DND-41 (cell line): ENCODE measurements at regions not wholly inside any gene's neighbourhood (a gene's known extent, or its start where the extent isn't known, plus 50 kb on each side); places are given as distances from the start of the nearest gene placed in this dataset.

Source experiments
- ATAC-seq: fragments of 200-7000 bp; cut with Tn5 transposase; 3 replicates; pipeline ENCODE4 v1.9.1; 2021; ENCODE audit warnings: low read depth; ENCODE audit not compliant: insufficient read depth
- DNase-seq: peaks from one replicate; pipeline ENCODE4 v3.0.0-alpha.2; 2020
- H2AFZ ChIP-seq: 2 replicates; pipeline ENCODE4 v1.6.0; 2012; ENCODE audit warnings: low read depth, low read length
- H3K27ac ChIP-seq: 2 replicates; pipeline ENCODE4 v1.5.1; 2012; ENCODE audit warnings: low read length, inconsistent platforms
- H3K27me3 ChIP-seq: fragments of 200-600 bp; sonication (generic); 2 replicates; pipeline ENCODE4 v1.6.0; 2012; ENCODE audit warnings: low read length, mild to moderate bottlenecking, inconsistent platforms; ENCODE audit not compliant: insufficient read depth, poor library complexity
- H3K36me3 ChIP-seq: 2 replicates; pipeline ENCODE4 v1.5.1; 2012; ENCODE audit warnings: low read length, inconsistent platforms; ENCODE audit not compliant: insufficient read depth
- H3K4me1 ChIP-seq: 2 replicates; pipeline ENCODE4 v1.5.1; 2012; ENCODE audit warnings: mild to moderate bottlenecking, low read length; ENCODE audit not compliant: insufficient read depth
- H3K4me2 ChIP-seq: 2 replicates; pipeline ENCODE4 v1.6.0; 2012; ENCODE audit warnings: mild to moderate bottlenecking, moderate library complexity, low read length, inconsistent platforms; ENCODE audit not compliant: insufficient read depth
- H3K4me3 ChIP-seq, 2 experiments: fragments of 200-600 bp in 1 of 2; shearing (Covaris generic) in 1 of 2; 2 replicates each; pipeline ENCODE4 v1.5.1; 2012 to 2016; ENCODE audit warnings: inconsistent platforms in 2 of 2, low read length in 2 of 2, mild to moderate bottlenecking in 2 of 2, low read depth in 1 of 2, moderate library complexity in 1 of 2
- H3K79me2 ChIP-seq: 2 replicates; pipeline ENCODE4 v1.6.0; 2012; ENCODE audit warnings: low read length, inconsistent platforms; ENCODE audit not compliant: insufficient read depth
- H3K9ac ChIP-seq: 2 replicates; pipeline ENCODE4 v1.6.0; 2012; ENCODE audit warnings: low read depth, mild to moderate bottlenecking, inconsistent platforms, low read length, moderate library complexity
- H3K9me3 ChIP-seq: 2 replicates; pipeline ENCODE4 v1.5.1; 2012; ENCODE audit warnings: low read length, moderate library complexity, mild to moderate bottlenecking, inconsistent platforms; ENCODE audit not compliant: insufficient read depth, severe bottlenecking
- H4K20me1 ChIP-seq: 2 replicates; pipeline ENCODE4 v1.6.0; 2012; ENCODE audit warnings: low read length; ENCODE audit not compliant: insufficient read depth
- EZH2 ChIP-seq: IDR thresholded peaks from 3 replicates; pipeline ENCODE4 v1.6.1; 2012; ENCODE audit warnings: borderline replicate concordance, low read depth, mild to moderate bottlenecking, moderate library complexity, low read length, inconsistent platforms; ENCODE audit not compliant: severe bottlenecking
- TF ChIP-seq, protein P1 (sequence below): IDR thresholded peaks from 2 replicates; pipeline ENCODE4 v1.5.1; 2012; ENCODE audit warnings: borderline replicate concordance, low read length, moderate library complexity, mild to moderate bottlenecking; ENCODE audit not compliant: poor library complexity, severe bottlenecking; ENCODE audit errors: extremely low read depth

DNA sequence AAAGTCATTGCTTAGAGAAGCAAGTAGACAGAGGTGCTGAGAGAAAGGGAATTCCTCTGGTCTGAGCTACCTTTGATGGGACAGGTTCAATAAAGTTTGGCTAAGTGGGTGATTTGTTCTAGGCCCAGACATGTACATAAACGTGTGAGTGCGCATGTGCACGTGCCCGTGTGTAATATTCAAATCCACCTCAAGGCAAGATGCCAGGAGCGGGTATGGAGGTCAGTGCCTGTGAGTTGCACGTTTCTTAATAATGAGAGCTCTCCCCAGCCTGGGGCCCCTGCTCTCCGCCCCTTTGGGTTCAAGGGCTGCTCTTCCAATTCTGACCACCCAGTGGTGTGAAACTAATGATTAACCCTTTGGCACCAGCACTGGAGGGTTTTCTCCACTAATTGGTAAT lies 53.8 kb upstream of the LMO4 start:
- Histone ChIP-seq H3K4me2 (no peak overlapping the region), H3K27me3 (peaks cover 10% of the 10 kb centered on the region), H3K36me3 (no peaks in the 10 kb centered on the region), H3K9me3 (no peaks in the 10 kb centered on the region), H3K4me1 (no peaks in the 10 kb centered on the region), H4K20me1 (no peaks in the 10 kb centered on the region), H3K4me3 (no peak overlapping the region), H3K27ac (no peak overlapping the region), H3K9ac (no peak overlapping the region), H3K79me2 (no peaks in the 10 kb centered on the region), H2AFZ (no peak overlapping the region)
- DNase-seq (no peak), ATAC-seq (no peak)
- TF ChIP-seq, protein P1, sequence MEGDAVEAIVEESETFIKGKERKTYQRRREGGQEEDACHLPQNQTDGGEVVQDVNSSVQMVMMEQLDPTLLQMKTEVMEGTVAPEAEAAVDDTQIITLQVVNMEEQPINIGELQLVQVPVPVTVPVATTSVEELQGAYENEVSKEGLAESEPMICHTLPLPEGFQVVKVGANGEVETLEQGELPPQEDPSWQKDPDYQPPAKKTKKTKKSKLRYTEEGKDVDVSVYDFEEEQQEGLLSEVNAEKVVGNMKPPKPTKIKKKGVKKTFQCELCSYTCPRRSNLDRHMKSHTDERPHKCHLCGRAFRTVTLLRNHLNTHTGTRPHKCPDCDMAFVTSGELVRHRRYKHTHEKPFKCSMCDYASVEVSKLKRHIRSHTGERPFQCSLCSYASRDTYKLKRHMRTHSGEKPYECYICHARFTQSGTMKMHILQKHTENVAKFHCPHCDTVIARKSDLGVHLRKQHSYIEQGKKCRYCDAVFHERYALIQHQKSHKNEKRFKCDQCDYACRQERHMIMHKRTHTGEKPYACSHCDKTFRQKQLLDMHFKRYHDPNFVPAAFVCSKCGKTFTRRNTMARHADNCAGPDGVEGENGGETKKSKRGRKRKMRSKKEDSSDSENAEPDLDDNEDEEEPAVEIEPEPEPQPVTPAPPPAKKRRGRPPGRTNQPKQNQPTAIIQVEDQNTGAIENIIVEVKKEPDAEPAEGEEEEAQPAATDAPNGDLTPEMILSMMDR: no peak
- no peak for TF ChIP-seq EZH2

DNA sequence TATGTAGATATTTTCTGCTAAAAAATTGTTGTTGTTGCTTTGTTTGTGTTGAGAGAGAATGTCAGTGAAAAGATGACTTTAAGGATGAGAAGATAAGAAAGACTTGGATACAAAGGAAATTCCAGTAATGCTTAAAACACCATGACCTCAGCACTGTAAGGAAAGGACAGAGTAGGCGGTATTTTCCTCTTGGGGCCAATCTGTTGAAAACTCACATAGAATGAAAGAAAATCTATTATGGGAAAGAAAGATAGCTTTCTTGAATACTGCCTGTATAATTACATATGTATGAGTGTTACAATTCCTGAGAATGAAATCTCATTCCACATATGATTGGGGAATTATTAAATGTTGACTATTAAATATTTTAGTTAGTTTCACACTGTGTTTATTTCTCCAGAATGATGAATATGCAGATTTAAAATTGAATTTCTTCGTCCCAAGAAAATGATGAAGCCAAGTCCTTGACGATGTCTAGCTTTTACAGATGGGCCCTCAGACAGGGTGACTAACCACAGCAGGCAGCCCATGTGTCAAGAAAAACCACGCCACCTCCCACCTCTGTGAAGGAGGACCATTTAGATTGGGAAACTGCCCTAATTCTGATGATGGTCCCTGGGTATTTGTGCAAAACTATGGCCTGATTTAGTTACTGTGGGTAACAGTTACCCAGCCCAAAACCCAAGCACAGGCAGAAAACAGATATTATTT lies 49.7 kb upstream of the LMO4 start:
- no peak overlapping the region for H3K9ac ChIP-seq
- no peak overlapping the region for H3K27ac ChIP-seq
- peaks cover 10% of the 10 kb centered on the region for H3K27me3 ChIP-seq
- no peaks in the 10 kb centered on the region for H3K9me3 ChIP-seq
- H3K4me1 ChIP-seq: no peaks in the 10 kb centered on the region
- no peaks in the 10 kb centered on the region for H4K20me1 ChIP-seq
- no peaks in the 10 kb centered on the region for H3K79me2 ChIP-seq
- no peak overlapping the region for H3K4me3 ChIP-seq
- no peak for TF ChIP-seq EZH2
- ATAC-seq (no peak), DNase-seq (no peak)
- H2AFZ ChIP-seq: no peak overlapping the region
- no peak overlapping the region for H3K4me2 ChIP-seq
- H3K36me3 ChIP-seq: no peaks in the 10 kb centered on the region
